GM12878 (cell line): ENCODE measurements at regions not wholly inside any gene's neighbourhood (a gene's known extent, or its start where the extent isn't known, plus 50 kb on each side); places are given as distances from the start of the nearest gene placed in this dataset.

ENCODE experiments used
- ATAC-seq: fragments of 200-7000 bp; cut with Tn5 transposase; 3 replicates; pipeline ENCODE4 v1.9.1; 2020; ENCODE audit warnings: mild to moderate bottlenecking, moderate library complexity
- BruUV-seq: library from RNA; stranded (reverse); fragments of 400-500 nt; replicated peaks from 2 replicates; lab custom pipeline; 2021; lab: Mats Ljungman, UMichigan
- CTCF ChIA-PET: fragments of 300-600 bp; sonication (Branson Sonifier 250); formaldehyde crosslinking; extraction: SDS; loops from one replicate; lab custom pipeline; 2021; ENCODE audit warnings: inconsistent platforms; lab: Yijun Ruan, JAX
- POLR2A ChIA-PET: fragments of 350-600 bp; formaldehyde crosslinking; extraction: SDS; loops from one replicate; lab custom pipeline; 2021; ENCODE audit warnings: inconsistent platforms; lab: Charles Lee
- RAD21 ChIA-PET: fragments of 300-600 bp; sonication (Branson Sonifier 250); formaldehyde crosslinking; loops from one replicate; lab custom pipeline; 2023; ENCODE audit warnings: antibody characterized with exemption; ENCODE audit not compliant: unreplicated experiment; lab: Charles Lee
- SMC1A ChIA-PET: fragments of 300-600 bp; sonication (Branson Sonifier 250); formaldehyde crosslinking; loops from one replicate; lab custom pipeline; 2023; ENCODE audit not compliant: unreplicated experiment, uncharacterized antibody; lab: Charles Lee
- DNase-seq: peaks from one replicate; pipeline ENCODE4 v3.0.0-alpha.2; 2011; ENCODE audit warnings: low read depth, low spot score
- FAIRE-seq: peaks from 3 replicates; lab custom pipeline; 2011; peaks lifted over from hg19 to GRCh38; lab: Jason Lieb, UNC
- H2AFZ ChIP-seq: 2 replicates; pipeline ENCODE4 v1.6.0; 2011; ENCODE audit warnings: low read depth, low read length, control low read depth; ENCODE audit not compliant: control insufficient read depth
- H3K27ac ChIP-seq: 2 replicates; pipeline ENCODE4 v1.5.1; 2011; ENCODE audit warnings: control low read depth; ENCODE audit not compliant: control insufficient read depth, insufficient read depth
- H3K27me3 ChIP-seq, 2 experiments: replicated peaks in 1 of 2; 2 replicates each; pipeline versions ENCODE4 v1.6.0 to v1.6.1; 2011; ENCODE audit warnings: low read length in 1 of 2; ENCODE audit not compliant: control insufficient read depth in 2 of 2, insufficient read depth in 2 of 2
- H3K36me3 ChIP-seq, 2 experiments: 2 replicates each; pipeline ENCODE4 v1.5.1; 2011; ENCODE audit warnings: low read length in 1 of 2; ENCODE audit not compliant: control insufficient read depth in 2 of 2, insufficient read depth in 2 of 2
- H3K4me1 ChIP-seq: 2 replicates; pipeline ENCODE4 v1.6.1; 2011; ENCODE audit warnings: mild to moderate bottlenecking, low read length, moderate library complexity, mixed read lengths; ENCODE audit not compliant: control insufficient read depth, insufficient read depth
- H3K4me2 ChIP-seq: 2 replicates; pipeline ENCODE4 v1.6.0; 2011; ENCODE audit warnings: control low read depth; ENCODE audit not compliant: control insufficient read depth, insufficient read depth
- H3K4me3 ChIP-seq: fragments of 200-600 bp; sonication (generic); 2 replicates; pipeline ENCODE4 v1.5.1; 2016
- H3K79me2 ChIP-seq: 2 replicates; pipeline ENCODE4 v1.6.0; 2011; ENCODE audit warnings: low read length; ENCODE audit not compliant: control insufficient read depth, insufficient read depth
- H3K9ac ChIP-seq: 2 replicates; pipeline ENCODE4 v1.8.0; 2011; ENCODE audit warnings: low read length, control low read depth, mixed read lengths; ENCODE audit not compliant: control insufficient read depth, insufficient read depth
- H3K9me3 ChIP-seq: replicated peaks from 3 replicates; pipeline ENCODE4 v1.5.1; 2011; ENCODE audit warnings: mild to moderate bottlenecking, low read length; ENCODE audit not compliant: control insufficient read depth, insufficient read depth
- H4K20me1 ChIP-seq: 2 replicates; pipeline ENCODE4 v1.6.0; 2011; ENCODE audit not compliant: control insufficient read depth, insufficient read depth
- ATF7 ChIP-seq: fragments of 450-650 bp; IDR thresholded peaks from 2 replicates; pipeline ENCODE4 v1.6.1; 2016; ENCODE audit warnings: low read depth, mild to moderate bottlenecking
- E2F8 ChIP-seq: fragments of 450-650 bp; IDR thresholded peaks from 2 replicates; pipeline ENCODE4 v1.6.1; 2018; ENCODE audit warnings: mild to moderate bottlenecking, low read depth, moderate library complexity; ENCODE audit not compliant: partially characterized antibody
- IKZF1 ChIP-seq: fragments of 450-650 bp; conservative IDR thresholded peaks from 2 replicates; pipeline ENCODE4 v1.6.1; 2017; ENCODE audit warnings: antibody characterized with exemption, mild to moderate bottlenecking
- KAT2A ChIP-seq: conservative IDR thresholded peaks from 2 replicates; pipeline ENCODE4 v1.6.1; 2011; ENCODE audit warnings: low read depth, low read length; ENCODE audit not compliant: control insufficient read depth
- MYC ChIP-seq: IDR thresholded peaks from 2 replicates; pipeline ENCODE4 v1.6.1; 2011; ENCODE audit warnings: mild to moderate bottlenecking, low read length, moderate library complexity, inconsistent platforms; ENCODE audit not compliant: insufficient read depth, insufficient replicate concordance, insufficient read length, severe bottlenecking
- NFYB ChIP-seq: IDR thresholded peaks from 2 replicates; pipeline ENCODE4 v1.6.1; 2011; ENCODE audit warnings: low read depth, mild to moderate bottlenecking, low read length, improper control_type of control experiment, moderate library complexity; ENCODE audit not compliant: insufficient read depth
- NR2F1 ChIP-seq: fragments of 450-650 bp; conservative IDR thresholded peaks from 2 replicates; pipeline ENCODE4 v1.6.1; 2017; ENCODE audit warnings: mild to moderate bottlenecking
- PAX5 ChIP-seq: IDR thresholded peaks from 2 replicates; pipeline ENCODE4 v1.6.1; 2011; ENCODE audit warnings: low read depth, low read length, borderline replicate concordance
- SIX5 ChIP-seq: IDR thresholded peaks from 2 replicates; pipeline ENCODE4 v1.6.1; 2011; ENCODE audit warnings: mild to moderate bottlenecking, low read depth, low read length, moderate library complexity; ENCODE audit not compliant: severe bottlenecking
- SP1 ChIP-seq: IDR thresholded peaks from one replicate; pipeline ENCODE4 v1.6.1; 2011; ENCODE audit warnings: low read depth, low read length
- WGBS: methylation state at CpG from one replicate; pipeline ENCODE4 v1.1.6; 2016; ENCODE audit warnings: low lambda C conversion rate; ENCODE audit not compliant: insufficient replicate concordance, insufficient coverage; ENCODE audit errors: missing lambda C conversion rate; 5-methylcytosine and 5-hydroxymethylcytosine counted together
- in situ Hi-C: fragments of 300-500 bp; cut with MboI; formaldehyde crosslinking; loops from 9 replicates; pipeline ENCODE4 v1.14.3; 2018; ENCODE audit warnings: mixed read lengths
- intact Hi-C: fragments of 100-400 bp; cut with micrococcal nuclease; formaldehyde crosslinking; loops from one replicate; pipeline ENCODE4 v1.14.2; 2022; ENCODE audit not compliant: unreplicated experiment
- TF ChIP-seq, protein P1 (sequence below): fragments of 450-650 bp; formaldehyde crosslinking; IDR thresholded peaks from 2 replicates; pipeline ENCODE4 v1.4.0; 2022; ENCODE audit warnings: mild to moderate bottlenecking, moderate library complexity
- TF ChIP-seq, protein P2 (sequence below): fragments of 450-650 bp; IDR thresholded peaks from 2 replicates; pipeline ENCODE4 v1.6.1; 2017; ENCODE audit warnings: mild to moderate bottlenecking, moderate library complexity

GRCh38 chr2:150554046-150554445, 66.6 kb upstream of the RND3 start:
- BruUV-seq, result no TSS peak
- no peak for DNase-seq
- Histone ChIP-seq H3K4me3 (no peak overlapping the region), H4K20me1 (no peaks in the 10 kb centered on the region), H3K79me2 (no peaks in the 10 kb centered on the region)
- intact Hi-C loops, result no loop called here
- no peak for FAIRE-seq
- TF ChIP-seq SIX5, result no peak
- no peak for TF ChIP-seq SP1
- TF ChIP-seq, protein P1, sequence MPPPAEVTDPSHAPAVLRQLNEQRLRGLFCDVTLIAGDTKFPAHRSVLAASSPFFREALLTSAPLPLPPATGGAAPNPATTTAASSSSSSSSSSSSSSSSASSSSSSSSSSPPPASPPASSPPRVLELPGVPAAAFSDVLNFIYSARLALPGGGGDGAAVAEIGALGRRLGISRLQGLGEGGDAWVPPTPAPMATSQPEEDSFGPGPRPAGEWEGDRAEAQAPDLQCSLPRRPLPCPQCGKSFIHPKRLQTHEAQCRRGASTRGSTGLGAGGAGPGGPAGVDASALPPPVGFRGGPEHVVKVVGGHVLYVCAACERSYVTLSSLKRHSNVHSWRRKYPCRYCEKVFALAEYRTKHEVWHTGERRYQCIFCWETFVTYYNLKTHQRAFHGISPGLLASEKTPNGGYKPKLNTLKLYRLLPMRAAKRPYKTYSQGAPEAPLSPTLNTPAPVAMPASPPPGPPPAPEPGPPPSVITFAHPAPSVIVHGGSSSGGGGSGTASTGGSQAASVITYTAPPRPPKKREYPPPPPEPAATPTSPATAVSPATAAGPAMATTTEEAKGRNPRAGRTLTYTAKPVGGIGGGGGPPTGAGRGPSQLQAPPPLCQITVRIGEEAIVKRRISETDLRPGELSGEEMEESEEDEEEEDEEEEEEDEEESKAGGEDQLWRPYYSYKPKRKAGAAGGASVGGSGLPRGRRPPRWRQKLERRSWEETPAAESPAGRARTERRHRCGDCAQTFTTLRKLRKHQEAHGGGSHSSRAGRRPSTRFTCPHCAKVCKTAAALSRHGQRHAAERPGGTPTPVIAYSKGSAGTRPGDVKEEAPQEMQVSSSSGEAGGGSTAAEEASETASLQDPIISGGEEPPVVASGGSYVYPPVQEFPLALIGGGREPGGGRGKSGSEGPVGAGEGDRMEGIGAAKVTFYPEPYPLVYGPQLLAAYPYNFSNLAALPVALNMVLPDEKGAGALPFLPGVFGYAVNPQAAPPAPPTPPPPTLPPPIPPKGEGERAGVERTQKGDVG (CRISPR knock-in tag), result no peak
- TF ChIP-seq E2F8, result no peak
- TF ChIP-seq IKZF1, result no peak
- no peak for TF ChIP-seq MYC
- no peak for TF ChIP-seq NR2F1
- TF ChIP-seq KAT2A, result no peak
- no peak for TF ChIP-seq ATF7
- TF ChIP-seq NFYB, result no peak
- TF ChIP-seq, protein P2, sequence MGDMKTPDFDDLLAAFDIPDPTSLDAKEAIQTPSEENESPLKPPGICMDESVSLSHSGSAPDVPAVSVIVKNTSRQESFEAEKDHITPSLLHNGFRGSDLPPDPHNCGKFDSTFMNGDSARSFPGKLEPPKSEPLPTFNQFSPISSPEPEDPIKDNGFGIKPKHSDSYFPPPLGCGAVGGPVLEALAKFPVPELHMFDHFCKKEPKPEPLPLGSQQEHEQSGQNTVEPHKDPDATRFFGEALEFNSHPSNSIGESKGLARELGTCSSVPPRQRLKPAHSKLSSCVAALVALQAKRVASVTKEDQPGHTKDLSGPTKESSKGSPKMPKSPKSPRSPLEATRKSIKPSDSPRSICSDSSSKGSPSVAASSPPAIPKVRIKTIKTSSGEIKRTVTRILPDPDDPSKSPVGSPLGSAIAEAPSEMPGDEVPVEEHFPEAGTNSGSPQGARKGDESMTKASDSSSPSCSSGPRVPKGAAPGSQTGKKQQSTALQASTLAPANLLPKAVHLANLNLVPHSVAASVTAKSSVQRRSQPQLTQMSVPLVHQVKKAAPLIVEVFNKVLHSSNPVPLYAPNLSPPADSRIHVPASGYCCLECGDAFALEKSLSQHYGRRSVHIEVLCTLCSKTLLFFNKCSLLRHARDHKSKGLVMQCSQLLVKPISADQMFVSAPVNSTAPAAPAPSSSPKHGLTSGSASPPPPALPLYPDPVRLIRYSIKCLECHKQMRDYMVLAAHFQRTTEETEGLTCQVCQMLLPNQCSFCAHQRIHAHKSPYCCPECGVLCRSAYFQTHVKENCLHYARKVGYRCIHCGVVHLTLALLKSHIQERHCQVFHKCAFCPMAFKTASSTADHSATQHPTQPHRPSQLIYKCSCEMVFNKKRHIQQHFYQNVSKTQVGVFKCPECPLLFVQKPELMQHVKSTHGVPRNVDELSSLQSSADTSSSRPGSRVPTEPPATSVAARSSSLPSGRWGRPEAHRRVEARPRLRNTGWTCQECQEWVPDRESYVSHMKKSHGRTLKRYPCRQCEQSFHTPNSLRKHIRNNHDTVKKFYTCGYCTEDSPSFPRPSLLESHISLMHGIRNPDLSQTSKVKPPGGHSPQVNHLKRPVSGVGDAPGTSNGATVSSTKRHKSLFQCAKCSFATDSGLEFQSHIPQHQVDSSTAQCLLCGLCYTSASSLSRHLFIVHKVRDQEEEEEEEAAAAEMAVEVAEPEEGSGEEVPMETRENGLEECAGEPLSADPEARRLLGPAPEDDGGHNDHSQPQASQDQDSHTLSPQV, result no peak
- TF ChIP-seq PAX5, result no peak
- TF ChIP-seq, all 136 proteins: peak for 0
- Histone ChIP-seq H2AFZ (no peak overlapping the region), H3K27ac (no peak overlapping the region), H3K36me3 (no peaks in the 10 kb centered on the region), H3K4me2 (no peak overlapping the region), H3K27me3 (no peaks in the 10 kb centered on the region), H3K4me1 (no peaks in the 10 kb centered on the region), H3K9ac (no peak overlapping the region), H3K9me3 (no peaks in the 10 kb centered on the region)
- ChIA-PET CTCF (interaction anchor here (0.7 to 2.5 kb wide), 7 partner anchors 9 to 151 kb away, joined by 3 to 10 read pairs (median 4); no protein-coding TSS in a partner anchor), RAD21 (interaction anchor here (0.7 to 5.6 kb wide), 5 partner anchors 9 to 78 kb away, joined by 3 to 24 read pairs (median 3); no protein-coding TSS in a partner anchor), POLR2A (interaction anchor here (0.5 to 1.4 kb wide), 5 partner anchors 8 to 88 kb away, joined by 3 to 6 read pairs (median 3); no protein-coding TSS in a partner anchor), SMC1A (interaction anchor here (0.7 to 6.8 kb wide), 11 partner anchors 9 to 427 kb away, joined by 3 to 100 read pairs (median 5); no protein-coding TSS in a partner anchor)
- WGBS, result 36% methylated on average over 1 of the region's 1 CpG
- in situ Hi-C loops, result no loop called here
- no peak for ATAC-seq
